HL-60 (cell line): ENCODE measurements at regions not wholly inside any gene's neighbourhood (a gene's known extent, or its start where the extent isn't known, plus 50 kb on each side); places are given as distances from the start of the nearest gene placed in this dataset.

ENCODE experiments used
- DNase-seq, 2 experiments: peaks; one replicate each; pipeline ENCODE4 v3.0.0-alpha.2; 2010 to 2020; ENCODE audit warnings: low read depth in 1 of 2, low spot score in 1 of 2
- H3K27ac ChIP-seq: fragments of 250-450 bp; sonication (Bioruptor Pico); replicated peaks from 2 replicates; pipeline ENCODE4 v1.5.1; 2020; ENCODE audit warnings: mild to moderate bottlenecking, moderate library complexity
- H3K27me3 ChIP-seq: fragments of 250-450 bp; sonication (Bioruptor Pico); 2 replicates; pipeline ENCODE4 v1.5.1; 2021; ENCODE audit warnings: mild to moderate bottlenecking, moderate library complexity; ENCODE audit not compliant: insufficient read depth, poor library complexity, severe bottlenecking
- H3K4me3 ChIP-seq: replicated peaks from 2 replicates; pipeline ENCODE4 v1.5.1; 2011; ENCODE audit warnings: mild to moderate bottlenecking, control low read depth, low read length; ENCODE audit not compliant: insufficient read depth
- GABPA ChIP-seq: IDR thresholded peaks from 2 replicates; pipeline ENCODE4 v1.6.1; 2012; ENCODE audit warnings: low read depth
- POLR2AphosphoS5 ChIP-seq: IDR thresholded peaks from 2 replicates; pipeline ENCODE4 v1.6.1; 2012; ENCODE audit warnings: low read depth
- SPI1 ChIP-seq: IDR thresholded peaks from 2 replicates; pipeline ENCODE4 v1.6.1; 2012; ENCODE audit warnings: low read depth, mild to moderate bottlenecking, borderline replicate concordance
- TF ChIP-seq, protein P1 (sequence below): IDR thresholded peaks from 2 replicates; pipeline ENCODE4 v1.6.1; 2012; ENCODE audit warnings: low read depth; ENCODE audit not compliant: insufficient replicate concordance
- TF ChIP-seq, protein P2 (sequence below): IDR thresholded peaks from one replicate; pipeline ENCODE4 v1.5.1; 2011; ENCODE audit warnings: low read length, control low read depth, inconsistent platforms; ENCODE audit not compliant: insufficient read depth

DNA sequence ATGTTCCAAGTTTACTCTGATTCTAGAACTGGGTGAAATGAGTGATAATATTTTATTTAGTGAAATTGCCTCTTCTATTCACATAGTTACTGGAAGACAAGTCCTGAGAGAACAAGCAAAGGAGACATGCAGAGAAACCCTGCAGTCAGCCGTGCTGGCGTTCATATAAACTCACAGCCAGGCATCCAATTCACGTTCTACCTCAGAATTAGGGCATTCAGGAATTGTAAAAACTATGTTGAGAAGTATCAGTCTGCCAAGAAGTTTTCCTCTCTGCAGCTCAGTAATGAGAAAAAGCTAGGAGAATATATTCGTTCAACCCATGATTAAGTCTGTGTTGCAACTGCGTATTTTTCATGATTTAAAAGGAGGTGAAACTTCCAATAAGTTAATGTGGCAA is 156.2 kb upstream of the DSEL start:
- Histone ChIP-seq H3K27me3 (no peaks in the 10 kb centered on the region), H3K4me3 (no peak overlapping the region), H3K27ac (no peak overlapping the region)
- TF ChIP-seq, protein P1, sequence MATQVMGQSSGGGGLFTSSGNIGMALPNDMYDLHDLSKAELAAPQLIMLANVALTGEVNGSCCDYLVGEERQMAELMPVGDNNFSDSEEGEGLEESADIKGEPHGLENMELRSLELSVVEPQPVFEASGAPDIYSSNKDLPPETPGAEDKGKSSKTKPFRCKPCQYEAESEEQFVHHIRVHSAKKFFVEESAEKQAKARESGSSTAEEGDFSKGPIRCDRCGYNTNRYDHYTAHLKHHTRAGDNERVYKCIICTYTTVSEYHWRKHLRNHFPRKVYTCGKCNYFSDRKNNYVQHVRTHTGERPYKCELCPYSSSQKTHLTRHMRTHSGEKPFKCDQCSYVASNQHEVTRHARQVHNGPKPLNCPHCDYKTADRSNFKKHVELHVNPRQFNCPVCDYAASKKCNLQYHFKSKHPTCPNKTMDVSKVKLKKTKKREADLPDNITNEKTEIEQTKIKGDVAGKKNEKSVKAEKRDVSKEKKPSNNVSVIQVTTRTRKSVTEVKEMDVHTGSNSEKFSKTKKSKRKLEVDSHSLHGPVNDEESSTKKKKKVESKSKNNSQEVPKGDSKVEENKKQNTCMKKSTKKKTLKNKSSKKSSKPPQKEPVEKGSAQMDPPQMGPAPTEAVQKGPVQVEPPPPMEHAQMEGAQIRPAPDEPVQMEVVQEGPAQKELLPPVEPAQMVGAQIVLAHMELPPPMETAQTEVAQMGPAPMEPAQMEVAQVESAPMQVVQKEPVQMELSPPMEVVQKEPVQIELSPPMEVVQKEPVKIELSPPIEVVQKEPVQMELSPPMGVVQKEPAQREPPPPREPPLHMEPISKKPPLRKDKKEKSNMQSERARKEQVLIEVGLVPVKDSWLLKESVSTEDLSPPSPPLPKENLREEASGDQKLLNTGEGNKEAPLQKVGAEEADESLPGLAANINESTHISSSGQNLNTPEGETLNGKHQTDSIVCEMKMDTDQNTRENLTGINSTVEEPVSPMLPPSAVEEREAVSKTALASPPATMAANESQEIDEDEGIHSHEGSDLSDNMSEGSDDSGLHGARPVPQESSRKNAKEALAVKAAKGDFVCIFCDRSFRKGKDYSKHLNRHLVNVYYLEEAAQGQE: no peak
- TF ChIP-seq, protein P2, sequence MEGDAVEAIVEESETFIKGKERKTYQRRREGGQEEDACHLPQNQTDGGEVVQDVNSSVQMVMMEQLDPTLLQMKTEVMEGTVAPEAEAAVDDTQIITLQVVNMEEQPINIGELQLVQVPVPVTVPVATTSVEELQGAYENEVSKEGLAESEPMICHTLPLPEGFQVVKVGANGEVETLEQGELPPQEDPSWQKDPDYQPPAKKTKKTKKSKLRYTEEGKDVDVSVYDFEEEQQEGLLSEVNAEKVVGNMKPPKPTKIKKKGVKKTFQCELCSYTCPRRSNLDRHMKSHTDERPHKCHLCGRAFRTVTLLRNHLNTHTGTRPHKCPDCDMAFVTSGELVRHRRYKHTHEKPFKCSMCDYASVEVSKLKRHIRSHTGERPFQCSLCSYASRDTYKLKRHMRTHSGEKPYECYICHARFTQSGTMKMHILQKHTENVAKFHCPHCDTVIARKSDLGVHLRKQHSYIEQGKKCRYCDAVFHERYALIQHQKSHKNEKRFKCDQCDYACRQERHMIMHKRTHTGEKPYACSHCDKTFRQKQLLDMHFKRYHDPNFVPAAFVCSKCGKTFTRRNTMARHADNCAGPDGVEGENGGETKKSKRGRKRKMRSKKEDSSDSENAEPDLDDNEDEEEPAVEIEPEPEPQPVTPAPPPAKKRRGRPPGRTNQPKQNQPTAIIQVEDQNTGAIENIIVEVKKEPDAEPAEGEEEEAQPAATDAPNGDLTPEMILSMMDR: no peak
- TF ChIP-seq SPI1: no peak
- no peak for TF ChIP-seq GABPA
- TF ChIP-seq POLR2AphosphoS5: no peak
- no peak for DNase-seq

DNA sequence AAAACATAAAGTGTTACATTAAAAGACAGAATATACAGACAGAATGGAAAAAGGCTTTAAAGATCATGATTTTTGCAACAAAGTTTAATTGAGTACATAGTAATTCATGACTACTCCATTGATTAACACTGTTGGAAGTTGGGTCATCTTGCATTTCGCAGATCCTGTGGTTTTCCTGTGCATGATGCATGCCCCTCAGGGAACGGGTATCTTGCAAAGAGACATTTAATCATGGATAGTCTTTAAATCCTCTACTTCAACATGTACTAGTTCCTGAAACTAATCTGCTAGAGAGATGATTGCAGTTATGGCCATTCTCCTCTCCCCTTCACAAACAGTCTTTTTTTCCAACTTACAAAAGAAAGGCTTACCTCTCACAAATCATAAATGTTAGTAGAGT is 155.6 kb upstream of the DSEL start:
- no peaks in the 10 kb centered on the region for H3K27me3 ChIP-seq
- no peak overlapping the region for H3K4me3 ChIP-seq
- H3K27ac ChIP-seq: no peak overlapping the region
- DNase-seq: no peak
- TF ChIP-seq GABPA (no peak), SPI1 (no peak), POLR2AphosphoS5 (no peak)
- TF ChIP-seq, protein P2: no peak
- TF ChIP-seq, protein P1: no peak

DNA sequence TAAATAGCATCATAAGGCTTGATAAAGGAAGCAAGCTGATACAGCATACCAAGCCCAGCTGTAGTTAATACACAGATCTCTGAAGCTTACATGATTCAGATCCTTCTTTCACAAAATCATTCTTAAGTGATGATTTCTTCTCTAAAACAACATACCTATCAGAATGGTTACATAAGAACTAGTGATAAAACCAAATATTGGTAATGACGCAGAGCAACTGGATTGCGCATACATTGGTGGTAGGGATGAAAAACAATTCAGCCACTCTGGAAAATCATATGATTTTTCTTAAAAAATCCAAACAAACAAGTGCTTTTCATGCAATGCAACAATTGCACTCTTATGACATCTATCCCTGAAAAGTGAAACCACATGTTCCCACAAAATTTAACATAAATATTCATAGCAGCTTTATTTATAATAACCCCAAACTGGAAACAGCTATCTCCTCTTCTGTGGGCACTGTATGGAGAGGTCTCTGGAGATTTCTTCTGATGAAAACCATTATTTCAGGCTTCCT is 153.6 kb upstream of the DSEL start:
- no peak for DNase-seq
- Histone ChIP-seq H3K4me3 (no peak overlapping the region), H3K27me3 (no peaks in the 10 kb centered on the region), H3K27ac (no peak overlapping the region)
- TF ChIP-seq GABPA (no peak), SPI1 (no peak), POLR2AphosphoS5 (no peak)

- no peaks in the 10 kb centered on the region for H3K27me3 ChIP-seq
- no peak overlapping the region for H3K27ac ChIP-seq
- no peak overlapping the region for H3K4me3 ChIP-seq
- DNase-seq: no peak
- TF ChIP-seq GABPA: no peak
- no peak for TF ChIP-seq POLR2AphosphoS5
- no peak for TF ChIP-seq SPI1
- TF ChIP-seq, protein P2: no peak
- TF ChIP-seq, protein P1: no peak
Observed at GRCh38 chr18:67665266-67665665, 148.7 kb upstream of the DSEL start.
